SK-N-SH (cell line): ENCODE measurements at regions not wholly inside any gene's neighbourhood (a gene's known extent, or its start where the extent isn't known, plus 50 kb on each side); places are given as distances from the start of the nearest gene placed in this dataset.

Experiments used
- CTCF ChIA-PET: fragments of 300-600, 350-600 bp; formaldehyde crosslinking; extraction: SDS; loops from one replicate; lab custom pipeline; 2021; lab: Yijun Ruan, JAX
- POLR2A ChIA-PET: fragments of 350-600 bp; sonication (Branson Sonifier 250); formaldehyde crosslinking; extraction: SDS; loops from one replicate; lab custom pipeline; 2020; ENCODE audit warnings: antibody characterized with exemption, inconsistent platforms; lab: Yijun Ruan, JAX
- DNase-seq: peaks from one replicate; pipeline ENCODE4 v3.0.0; 2012
- H2AFZ ChIP-seq: fragments of 200-600 bp; sonication (generic); 2 replicates; pipeline ENCODE4 v1.8.1; 2016; ENCODE audit warnings: antibody characterized with exemption, mild to moderate bottlenecking, low read depth
- H3F3A ChIP-seq: fragments of 200-600 bp; sonication (generic); replicated peaks from 2 replicates; pipeline ENCODE3; 2016; ENCODE audit warnings: antibody characterized with exemption, mild to moderate bottlenecking; ENCODE audit not compliant: insufficient read depth
- H3K27ac ChIP-seq, 2 experiments: fragments of 200-500 bp in 1 of 2; fragments of 200-600 bp in 1 of 2; sonication (Bioruptor generic) in 1 of 2; sonication (generic), shearing (Covaris generic) in 1 of 2; 2 replicates each; pipeline versions ENCODE4 v1.5.1 to v1.6.1; 2014 to 2016; ENCODE audit warnings: low read depth in 2 of 2, inconsistent platforms in 1 of 2, low read length in 1 of 2, mild to moderate bottlenecking in 1 of 2, mixed read lengths in 1 of 2
- H3K27me3 ChIP-seq: fragments of 200-600 bp; sonication (generic), shearing (Covaris generic); 2 replicates; pipeline ENCODE4 v1.6.1; 2016; ENCODE audit warnings: mixed run types; ENCODE audit not compliant: insufficient read depth
- H3K36me3 ChIP-seq, 2 experiments: fragments of 200-500 bp in 1 of 2; fragments of 200-600 bp in 1 of 2; sonication (Bioruptor generic) in 1 of 2; sonication (generic) in 1 of 2; replicated peaks in 1 of 2; 2 replicates each; pipeline versions ENCODE3 to v1.5.1; 2014 to 2016; ENCODE audit warnings: low read length in 1 of 2, mild to moderate bottlenecking in 1 of 2; ENCODE audit not compliant: insufficient read depth in 2 of 2, control insufficient read depth in 1 of 2
- H3K4me1 ChIP-seq, 2 experiments: fragments of 200-500 bp in 1 of 2; fragments of 200-600 bp in 1 of 2; sonication (Bioruptor generic) in 1 of 2; sonication (generic), shearing (Covaris generic) in 1 of 2; 2 replicates each; pipeline versions ENCODE4 v1.5.1 to v1.6.1; 2014 to 2016; ENCODE audit warnings: low read depth in 1 of 2, low read length in 1 of 2, mixed run types in 1 of 2; ENCODE audit not compliant: insufficient read depth in 2 of 2, control insufficient read depth in 1 of 2
- H3K4me2 ChIP-seq: fragments of 200-600 bp; sonication (generic), shearing (Covaris generic); 2 replicates; pipeline ENCODE4 v1.6.1; 2017; ENCODE audit warnings: mixed run types
- H3K4me3 ChIP-seq, 2 experiments: fragments of 200-500 bp in 1 of 2; fragments of 200-600 bp in 1 of 2; sonication (Bioruptor generic) in 1 of 2; sonication (generic), shearing (Covaris generic) in 1 of 2; 2 replicates each; pipeline versions ENCODE4 v1.5.1 to v1.8.1; 2014 to 2016; ENCODE audit warnings: low read depth in 2 of 2, inconsistent platforms in 1 of 2, low read length in 1 of 2, mild to moderate bottlenecking in 1 of 2, mixed read lengths in 1 of 2, moderate library complexity in 1 of 2
- H3K79me2 ChIP-seq: fragments of 200-600 bp; sonication (generic); 2 replicates; pipeline ENCODE4 v1.8.1; 2017; ENCODE audit warnings: mild to moderate bottlenecking; ENCODE audit not compliant: insufficient read depth
- H3K9ac ChIP-seq: fragments of 200-600 bp; sonication (generic); 2 replicates; pipeline ENCODE4 v1.6.1; 2017; ENCODE audit warnings: mixed run types
- H3K9me2 ChIP-seq: fragments of 200-600 bp; sonication (generic); 2 replicates; pipeline ENCODE4 v1.6.1; 2017; ENCODE audit warnings: mixed run types
- H3K9me3 ChIP-seq: fragments of 200-600 bp; sonication (generic); 2 replicates; pipeline ENCODE4 v1.6.1; 2017; ENCODE audit warnings: mixed run types, mild to moderate bottlenecking, moderate library complexity
- H4K20me1 ChIP-seq: fragments of 200-600 bp; sonication (generic); 2 replicates; pipeline ENCODE4 v1.6.1; 2017; ENCODE audit warnings: mild to moderate bottlenecking, mixed run types; ENCODE audit not compliant: insufficient read depth
- CHD2 ChIP-seq: fragments of 150-350 bp; IDR thresholded peaks from 2 replicates; pipeline ENCODE4 v1.6.1; 2018; ENCODE audit warnings: low read length; ENCODE audit not compliant: partially characterized antibody
- CTCF ChIP-seq: fragments of 200-600 bp; sonication (generic); IDR thresholded peaks from 2 replicates; pipeline ENCODE4 v1.6.1; 2017; ENCODE audit warnings: antibody characterized with exemption, mild to moderate bottlenecking, moderate library complexity
- FOXJ3 ChIP-seq: sonication (generic); formaldehyde crosslinking; IDR thresholded peaks from 2 replicates; pipeline ENCODE4 v1.5.1; 2020; ENCODE audit warnings: mild to moderate bottlenecking, missing genetic modification reagents
- GABPA ChIP-seq: IDR thresholded peaks from 2 replicates; pipeline ENCODE4 v1.4.0; 2012; ENCODE audit warnings: low read depth, mild to moderate bottlenecking
- IRF3 ChIP-seq: fragments of 150-350 bp; IDR thresholded peaks from 2 replicates; pipeline ENCODE4 v1.6.1; 2016; ENCODE audit warnings: mild to moderate bottlenecking, low read depth, low read length
- JUND ChIP-seq: IDR thresholded peaks from 2 replicates; pipeline ENCODE4 v1.4.0; 2012
- MEF2A ChIP-seq: IDR thresholded peaks from 2 replicates; pipeline ENCODE4 v1.4.0; 2012; ENCODE audit warnings: low read depth, borderline replicate concordance
- NRF1 ChIP-seq: IDR thresholded peaks from 2 replicates; pipeline ENCODE4 v1.6.1; 2012; ENCODE audit warnings: low read depth, mild to moderate bottlenecking, low read length
- POLR2AphosphoS5 ChIP-seq: IDR thresholded peaks from 2 replicates; pipeline ENCODE4 v1.6.1; 2012; ENCODE audit warnings: low read depth, low read length
- RAD21 ChIP-seq: IDR thresholded peaks from 2 replicates; pipeline ENCODE4 v1.6.1; 2012; ENCODE audit warnings: mild to moderate bottlenecking, low read length
- SIN3A ChIP-seq: IDR thresholded peaks from 2 replicates; pipeline ENCODE4 v1.6.1; 2012; ENCODE audit warnings: low read depth, mild to moderate bottlenecking, low read length, moderate library complexity, borderline replicate concordance
- SMC3 ChIP-seq: IDR thresholded peaks from 2 replicates; pipeline ENCODE4 v1.6.1; 2012; ENCODE audit warnings: low read depth, low read length, improper control_type of control experiment
- TAF1 ChIP-seq: IDR thresholded peaks from 2 replicates; pipeline ENCODE4 v1.6.1; 2012; ENCODE audit warnings: low read depth, mild to moderate bottlenecking, low read length, moderate library complexity, borderline replicate concordance
- TEAD4 ChIP-seq: IDR thresholded peaks from 2 replicates; pipeline ENCODE4 v1.4.0; 2012; ENCODE audit warnings: mild to moderate bottlenecking, borderline replicate concordance; ENCODE audit not compliant: insufficient read depth
- ZBTB33 ChIP-seq: IDR thresholded peaks from 2 replicates; pipeline ENCODE4 v1.4.0; 2012; ENCODE audit warnings: low read depth, borderline replicate concordance
- WGBS: methylation state at CpG from one replicate; pipeline ENCODE4 v1.1.6; 2017; ENCODE audit warnings: low lambda C conversion rate; 5-methylcytosine and 5-hydroxymethylcytosine counted together

GRCh38 chr16:79777679-79778078, 177.1 kb upstream of the MAF start:
- H3K9me2 ChIP-seq = no peaks in the 10 kb centered on the region
- ChIA-PET POLR2A (no interaction called here), CTCF (no interaction called here)
- TF ChIP-seq SIN3A (no peak), NRF1 (no peak), CHD2 (no peak)
- H3K4me1 ChIP-seq = peaks cover 0 to 6% of the 10 kb centered on the region in 2 experiments; a peak in 1 of 4 replicates
- H3K27ac ChIP-seq = no peak overlapping the region
- no peak for DNase-seq
- H3K36me3 ChIP-seq = no peaks in the 10 kb centered on the region
- H3K27me3 ChIP-seq = no peaks in the 10 kb centered on the region
- no peaks in the 10 kb centered on the region for H3F3A ChIP-seq
- H3K9ac ChIP-seq = no peak overlapping the region
- no peaks in the 10 kb centered on the region for H4K20me1 ChIP-seq
- no peaks in the 10 kb centered on the region for H3K9me3 ChIP-seq
- H3K4me3 ChIP-seq = no peak overlapping the region
- H3K4me2 ChIP-seq = no peak overlapping the region
- H3K79me2 ChIP-seq = no peaks in the 10 kb centered on the region
- no peak overlapping the region for H2AFZ ChIP-seq

GRCh38 chr16:79776243-79776847, 175.8 kb upstream of the MAF start:
- POLR2A ChIA-PET = no interaction called here

GRCh38 chr16:79772784-79773183, 172.2 kb upstream of the MAF start:
- POLR2A ChIA-PET = no interaction called here
- Histone ChIP-seq H3F3A (no peaks in the 10 kb centered on the region), H3K4me3 (no peak overlapping the region), H3K9ac (no peak overlapping the region), H3K79me2 (no peaks in the 10 kb centered on the region), H3K27me3 (no peaks in the 10 kb centered on the region), H3K36me3 (no peaks in the 10 kb centered on the region), H4K20me1 (no peaks in the 10 kb centered on the region), H2AFZ (no peak overlapping the region), H3K9me3 (no peaks in the 10 kb centered on the region), H3K4me2 (no peak overlapping the region), H3K4me1 (peaks cover 0 to 21% of the 10 kb centered on the region in 2 experiments; a peak in 1 of 4 replicates), H3K27ac (no peak overlapping the region), H3K9me2 (no peaks in the 10 kb centered on the region)
- 27% methylated on average over 3 of the region's 3 CpGs for WGBS
- no peak for DNase-seq
- CTCF ChIA-PET = no interaction called here
- TF ChIP-seq FOXJ3 (no peak), CHD2 (no peak), TAF1 (no peak), RAD21 (no peak), IRF3 (no peak), NRF1 (no peak), CTCF (no peak), SMC3 (no peak), TEAD4 (no peak), SIN3A (no peak), GABPA (no peak), ZBTB33 (no peak), POLR2AphosphoS5 (no peak), MEF2A (no peak), JUND (no peak)

More at GRCh38 chr16:79776243-79776847, 175.8 kb upstream of the MAF start:
- Histone ChIP-seq H3K79me2 (no peaks in the 10 kb centered on the region), H3K4me3 (no peak overlapping the region), H3K27ac (no peak overlapping the region), H3K9me3 (no peaks in the 10 kb centered on the region), H3K9me2 (no peaks in the 10 kb centered on the region), H3K27me3 (no peaks in the 10 kb centered on the region), H3F3A (no peaks in the 10 kb centered on the region), H3K4me2 (no peak overlapping the region), H3K4me1 (peaks cover 0 to 6% of the 10 kb centered on the region in 2 experiments; a peak in 1 of 4 replicates), H3K9ac (no peak overlapping the region), H2AFZ (no peak overlapping the region), H4K20me1 (no peaks in the 10 kb centered on the region), H3K36me3 (no peaks in the 10 kb centered on the region)
- no peak for DNase-seq
- 17% methylated on average over 4 of the region's 4 CpGs for whole genome bisulfite sequencing
- TF ChIP-seq GABPA = no peak
- CTCF ChIA-PET = interaction anchor here (0.8 kb wide), 1 partner anchor 9 kb away, joined by 3 read pairs; no protein-coding TSS in a partner anchor
